NCI-H1930 (cell line): ENCODE measurements at regions not wholly inside any gene's neighbourhood (a gene's known extent, or its start where the extent isn't known, plus 50 kb on each side); places are given as distances from the start of the nearest gene placed in this dataset.

ENCODE experiments used
- DNase-seq, 2 experiments: peaks; one replicate each; lab custom pipeline; 2025; lab: John Stamatoyannopoulos, UW

DNA sequence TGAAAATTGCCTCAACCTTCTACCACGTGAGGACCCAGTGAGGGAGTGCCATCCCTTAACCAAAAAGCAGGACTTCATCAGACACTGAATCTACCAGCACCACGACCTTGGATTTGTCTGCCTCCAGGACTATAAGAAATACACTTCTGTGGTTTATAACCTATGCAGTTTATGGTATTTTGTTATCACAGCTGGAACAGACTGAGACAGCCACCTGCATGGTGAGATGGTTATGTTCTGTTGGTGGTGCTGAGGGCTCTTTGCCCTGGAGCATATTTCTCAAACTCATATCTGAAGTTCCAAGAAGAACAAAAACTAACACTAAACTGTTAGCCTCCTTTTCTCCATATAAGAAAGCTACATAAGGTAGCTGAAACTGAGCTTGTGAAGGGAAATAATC, 69.8 kb upstream of the RGS18 start:
- DNase-seq: no peak

- no peak for DNase-seq
Observed at GRCh38 chr1:192098001-192098400, 60.3 kb upstream of the RGS18 start.

GRCh38 chr1:192099328-192099727, 58.9 kb upstream of the RGS18 start:
- no peak for DNase-seq

GRCh38 chr1:192100686-192101468, 57.4 kb upstream of the RGS18 start:
- DNase-seq: no peak

DNA sequence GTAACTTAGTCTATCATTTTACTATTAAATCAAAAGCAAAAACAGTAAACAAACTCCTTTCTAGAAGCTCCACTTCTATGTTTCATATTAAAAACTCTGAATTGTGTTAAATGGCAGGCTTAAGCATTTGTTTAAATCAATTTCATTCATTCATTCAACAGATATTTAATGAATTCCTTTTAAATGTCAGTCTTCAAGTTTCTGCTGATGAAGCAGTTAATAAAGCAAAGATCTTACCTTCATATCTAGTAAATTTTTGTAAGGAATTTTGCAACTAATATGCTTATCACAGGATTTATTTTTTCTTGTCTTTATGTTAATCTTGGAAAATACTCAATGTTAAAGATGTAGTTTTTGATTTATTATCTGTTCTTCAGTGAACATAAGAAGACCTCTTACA, 54.1 kb upstream of the RGS18 start:
- DNase-seq: no peak

DNA sequence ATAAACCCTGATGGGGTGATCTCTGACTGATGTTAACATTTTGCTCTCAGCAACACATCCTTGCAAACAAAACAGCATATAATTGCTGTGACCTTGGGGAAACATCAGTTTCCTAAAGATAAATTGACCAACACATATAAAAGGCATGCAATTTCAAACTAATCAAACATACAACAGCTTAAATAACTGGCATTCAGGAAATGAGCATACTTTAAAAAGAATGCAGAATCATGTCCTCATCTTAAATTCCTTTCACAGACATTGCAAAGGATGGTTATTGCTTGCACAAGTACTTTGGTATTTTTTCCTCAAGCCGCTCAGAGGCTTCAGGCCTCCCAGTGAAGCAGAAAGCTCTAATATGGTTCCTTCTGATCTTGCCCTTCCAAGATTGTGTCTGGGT, 53.4 kb upstream of the RGS18 start:
- DNase-seq: no peak

- DNase-seq: no peak
Observed at GRCh38 chr1:192108161-192108560, 50.1 kb upstream of the RGS18 start.
